OCI-LY7 (cell line): ENCODE measurements at regions not wholly inside any gene's neighbourhood (a gene's known extent, or its start where the extent isn't known, plus 50 kb on each side); places are given as distances from the start of the nearest gene placed in this dataset.

Experiments
- BruUV-seq: library from RNA; stranded (reverse); fragments of 400-500 nt; replicated peaks from 2 replicates; lab custom pipeline; 2021; lab: Mats Ljungman, UMichigan
- CTCF ChIA-PET: fragments of 300-600 bp; sonication (Branson Sonifier 250); formaldehyde crosslinking; loops from one replicate; lab custom pipeline; 2022; ENCODE audit warnings: antibody characterized with exemption; ENCODE audit not compliant: unreplicated experiment; lab: Charles Lee
- POLR2A ChIA-PET: fragments of 300-600 bp; sonication (Branson Sonifier 250); formaldehyde crosslinking; loops from one replicate; lab custom pipeline; 2022; ENCODE audit warnings: antibody characterized with exemption; lab: Charles Lee
- DNase-seq: peaks from one replicate; pipeline ENCODE4 v3.0.0-alpha.2; 2015; ENCODE audit warnings: low spot score
- H2AFZ ChIP-seq: fragments of 200-600 bp; sonication (generic), shearing (Covaris generic); 2 replicates; pipeline ENCODE4 v1.6.1; 2014; ENCODE audit warnings: mild to moderate bottlenecking, antibody characterized with exemption, low read length, moderate library complexity
- H3K27ac ChIP-seq: fragments of 200-600 bp; sonication (generic); 2 replicates; pipeline ENCODE4 v1.5.1; 2014; ENCODE audit warnings: mixed run types, low read depth, mild to moderate bottlenecking, moderate library complexity, low read length, inconsistent platforms; ENCODE audit not compliant: poor library complexity, severe bottlenecking
- H3K36me3 ChIP-seq: fragments of 200-600 bp; sonication (generic); 2 replicates; pipeline ENCODE4 v1.6.1; 2014; ENCODE audit warnings: mild to moderate bottlenecking, antibody characterized with exemption, low read length, moderate library complexity, mixed read lengths; ENCODE audit not compliant: insufficient read depth
- H3K4me1 ChIP-seq: fragments of 200-600 bp; sonication (generic); 2 replicates; pipeline ENCODE4 v1.5.1; 2014; ENCODE audit warnings: mild to moderate bottlenecking, low read length; ENCODE audit not compliant: insufficient read depth, poor library complexity, severe bottlenecking
- H3K4me2 ChIP-seq: fragments of 200-600 bp; sonication (generic); 2 replicates; pipeline ENCODE4 v1.6.1; 2014; ENCODE audit warnings: mild to moderate bottlenecking, low read length
- H3K4me3 ChIP-seq: fragments of 200-600 bp; sonication (generic); 2 replicates; pipeline ENCODE4 v1.5.1; 2014; ENCODE audit warnings: mild to moderate bottlenecking, low read depth, low read length; ENCODE audit not compliant: poor library complexity, severe bottlenecking
- H3K79me2 ChIP-seq: fragments of 200-600 bp; sonication (generic); 2 replicates; pipeline ENCODE4 v1.6.1; 2016; ENCODE audit warnings: low read depth, mild to moderate bottlenecking, low read length, moderate library complexity, mixed read lengths; ENCODE audit not compliant: insufficient read depth
- H3K9me2 ChIP-seq: fragments of 200-600 bp; sonication (generic); 2 replicates; pipeline ENCODE4 v1.6.1; 2016; ENCODE audit warnings: mild to moderate bottlenecking, low read length, mixed read lengths; ENCODE audit not compliant: insufficient read depth
- H3K9me3 ChIP-seq: fragments of 200-600 bp; sonication (generic); 2 replicates; pipeline ENCODE4 v1.6.1; 2014; ENCODE audit warnings: mild to moderate bottlenecking, mixed run types, low read length, mixed read lengths
- H4K20me1 ChIP-seq: fragments of 200-600 bp; sonication (generic); 2 replicates; pipeline ENCODE4 v1.6.1; 2014; ENCODE audit warnings: mild to moderate bottlenecking, antibody characterized with exemption, low read length, moderate library complexity, mixed read lengths; ENCODE audit not compliant: insufficient read depth
- EZH2phosphoT487 ChIP-seq: fragments of 200-600 bp; sonication (generic); IDR thresholded peaks from 2 replicates; pipeline ENCODE4 v1.6.1; 2018; ENCODE audit warnings: low read depth, borderline replicate concordance, mild to moderate bottlenecking, mixed run types, antibody characterized with exemption, low read length, moderate library complexity, mixed read lengths
- intact Hi-C: fragments of 100-400 bp; cut with micrococcal nuclease; formaldehyde crosslinking; loops from one replicate; pipeline ENCODE4 v1.10.0; 2022; ENCODE audit not compliant: unreplicated experiment
- TF ChIP-seq, protein P1 (sequence below): fragments of 200-600 bp; sonication (generic); conservative IDR thresholded peaks from 2 replicates; pipeline ENCODE4 v1.5.1; 2014; ENCODE audit warnings: mild to moderate bottlenecking, antibody characterized with exemption, low read length, moderate library complexity, mixed read lengths

GRCh38 chr3:140752499-140752898 lies 74.6 kb downstream of the TRIM42 start:
- Histone ChIP-seq H3K27ac (no peak overlapping the region), H3K9me2 (no peaks in the 10 kb centered on the region), H4K20me1 (no peaks in the 10 kb centered on the region), H3K9me3 (no peaks in the 10 kb centered on the region), H3K4me1 (peaks cover 49% of the 10 kb centered on the region), H3K4me3 (no peak overlapping the region), H2AFZ (no peak overlapping the region), H3K4me2 (no peak overlapping the region), H3K79me2 (no peaks in the 10 kb centered on the region), H3K36me3 (no peaks in the 10 kb centered on the region)
- BruUV-seq: no TSS peak
- no peak for DNase-seq
- CTCF ChIA-PET: interaction anchor here (0.8 kb wide), 1 partner anchor 25 kb away, joined by 3 read pairs; no protein-coding TSS in a partner anchor
- TF ChIP-seq, protein P1, sequence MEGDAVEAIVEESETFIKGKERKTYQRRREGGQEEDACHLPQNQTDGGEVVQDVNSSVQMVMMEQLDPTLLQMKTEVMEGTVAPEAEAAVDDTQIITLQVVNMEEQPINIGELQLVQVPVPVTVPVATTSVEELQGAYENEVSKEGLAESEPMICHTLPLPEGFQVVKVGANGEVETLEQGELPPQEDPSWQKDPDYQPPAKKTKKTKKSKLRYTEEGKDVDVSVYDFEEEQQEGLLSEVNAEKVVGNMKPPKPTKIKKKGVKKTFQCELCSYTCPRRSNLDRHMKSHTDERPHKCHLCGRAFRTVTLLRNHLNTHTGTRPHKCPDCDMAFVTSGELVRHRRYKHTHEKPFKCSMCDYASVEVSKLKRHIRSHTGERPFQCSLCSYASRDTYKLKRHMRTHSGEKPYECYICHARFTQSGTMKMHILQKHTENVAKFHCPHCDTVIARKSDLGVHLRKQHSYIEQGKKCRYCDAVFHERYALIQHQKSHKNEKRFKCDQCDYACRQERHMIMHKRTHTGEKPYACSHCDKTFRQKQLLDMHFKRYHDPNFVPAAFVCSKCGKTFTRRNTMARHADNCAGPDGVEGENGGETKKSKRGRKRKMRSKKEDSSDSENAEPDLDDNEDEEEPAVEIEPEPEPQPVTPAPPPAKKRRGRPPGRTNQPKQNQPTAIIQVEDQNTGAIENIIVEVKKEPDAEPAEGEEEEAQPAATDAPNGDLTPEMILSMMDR: 0 out of 2 replicates have a peak, but pooled peaks have one; percentile 32
- no peak for TF ChIP-seq EZH2phosphoT487
- POLR2A ChIA-PET: interaction anchor here (1.1 to 1.6 kb wide), 3 partner anchors 51 to 91 kb away, joined by 3 to 6 read pairs (median 4); no protein-coding TSS in a partner anchor
- intact Hi-C loops: no loop called here

DNA sequence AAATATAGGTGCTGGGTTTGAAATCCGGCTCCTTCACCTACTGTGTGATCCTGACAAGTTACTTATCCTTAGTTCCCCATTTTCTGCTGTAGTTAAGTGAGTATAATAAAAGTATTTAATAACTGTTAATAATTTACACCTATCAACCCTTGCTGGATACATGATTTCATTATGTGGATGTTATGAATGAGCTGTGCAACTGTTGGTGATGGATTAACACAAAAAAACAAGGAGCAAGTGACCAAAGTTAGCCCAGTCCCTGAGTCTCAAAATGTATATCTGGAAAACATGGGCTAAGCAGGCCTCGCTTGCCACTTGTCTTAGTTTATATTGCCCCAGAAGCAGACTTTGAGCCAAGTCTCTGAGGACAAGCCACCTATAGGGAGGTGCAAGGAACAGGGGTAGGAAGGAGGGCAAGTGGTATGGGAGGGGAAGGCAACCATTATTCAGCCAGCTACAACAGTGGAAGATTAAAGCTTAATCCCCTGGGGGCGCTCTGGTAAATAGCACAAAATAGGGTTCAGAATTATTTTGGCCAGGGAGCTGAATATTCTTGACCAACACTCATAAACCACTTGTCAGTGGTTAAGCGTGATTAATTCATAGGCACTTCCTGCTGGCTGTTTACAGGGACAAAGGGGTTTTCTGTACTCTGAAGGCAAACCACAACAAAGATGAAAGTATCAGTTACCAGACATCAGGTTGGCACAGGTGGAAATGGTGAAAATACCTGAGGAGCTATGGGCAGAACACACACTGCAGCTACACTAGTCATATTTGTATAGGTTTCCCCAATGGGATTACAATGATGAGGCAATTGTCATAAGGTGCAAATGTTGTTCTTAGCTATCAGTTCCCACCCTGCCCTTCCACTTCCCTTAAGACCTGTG lies 76.2 kb downstream of the TRIM42 start:
- Histone ChIP-seq H3K36me3 (no peaks in the 10 kb centered on the region), H3K4me1 (peaks cover 62% of the 10 kb centered on the region), H3K4me3 (peak overlapping the region; percentile 27), H3K4me2 (peak overlapping the region; percentile 66), H3K9me3 (no peaks in the 10 kb centered on the region), H3K79me2 (no peaks in the 10 kb centered on the region), H3K27ac (peak overlapping the region; percentile 79), H2AFZ (peak overlapping the region; percentile 70), H3K9me2 (no peaks in the 10 kb centered on the region), H4K20me1 (no peaks in the 10 kb centered on the region)
- no TSS peak for BruUV-seq
- TF ChIP-seq, protein P1: peak; percentile 70
- TF ChIP-seq EZH2phosphoT487: no peak
- intact Hi-C loops: loop anchor here (1.0 kb wide), 2 partner anchors 105 to 109 kb away; no protein-coding TSS in a partner anchor
- POLR2A ChIA-PET: interaction anchor here (0.6 to 2.1 kb wide), 14 partner anchors 8 to 1835 kb away, joined by 3 to 14 read pairs (median 4); no protein-coding TSS in a partner anchor
- DNase-seq: peak; percentile 73
- CTCF ChIA-PET: interaction anchor here (1.1 to 1.5 kb wide), 2 partner anchors 93 to 107 kb away, joined by 4 to 5 read pairs; no protein-coding TSS in a partner anchor
